SK-N-SH (cell line): ENCODE measurements at regions not wholly inside any gene's neighbourhood (a gene's known extent, or its start where the extent isn't known, plus 50 kb on each side); places are given as distances from the start of the nearest gene placed in this dataset.
A peak's percentile ranks its signal among the peaks of the same experiment; 100 is the strongest.

Experiments used
- CTCF ChIA-PET: fragments of 300-600, 350-600 bp; formaldehyde crosslinking; extraction: SDS; loops from one replicate; lab custom pipeline; 2021; lab: Yijun Ruan, JAX
- POLR2A ChIA-PET: fragments of 350-600 bp; sonication (Branson Sonifier 250); formaldehyde crosslinking; extraction: SDS; loops from one replicate; lab custom pipeline; 2020; ENCODE audit warnings: antibody characterized with exemption, inconsistent platforms; lab: Yijun Ruan, JAX
- DNase-seq: peaks from one replicate; pipeline ENCODE4 v3.0.0; 2012
- H2AFZ ChIP-seq: fragments of 200-600 bp; sonication (generic); 2 replicates; pipeline ENCODE4 v1.8.1; 2016; ENCODE audit warnings: antibody characterized with exemption, mild to moderate bottlenecking, low read depth
- H3F3A ChIP-seq: fragments of 200-600 bp; sonication (generic); replicated peaks from 2 replicates; pipeline ENCODE3; 2016; ENCODE audit warnings: antibody characterized with exemption, mild to moderate bottlenecking; ENCODE audit not compliant: insufficient read depth
- H3K27ac ChIP-seq, 2 experiments: fragments of 200-500 bp in 1 of 2; fragments of 200-600 bp in 1 of 2; sonication (Bioruptor generic) in 1 of 2; sonication (generic), shearing (Covaris generic) in 1 of 2; 2 replicates each; pipeline versions ENCODE4 v1.5.1 to v1.6.1; 2014 to 2016; ENCODE audit warnings: low read depth in 2 of 2, inconsistent platforms in 1 of 2, low read length in 1 of 2, mild to moderate bottlenecking in 1 of 2, mixed read lengths in 1 of 2
- H3K27me3 ChIP-seq: fragments of 200-600 bp; sonication (generic), shearing (Covaris generic); 2 replicates; pipeline ENCODE4 v1.6.1; 2016; ENCODE audit warnings: mixed run types; ENCODE audit not compliant: insufficient read depth
- H3K36me3 ChIP-seq, 2 experiments: fragments of 200-500 bp in 1 of 2; fragments of 200-600 bp in 1 of 2; sonication (Bioruptor generic) in 1 of 2; sonication (generic) in 1 of 2; replicated peaks in 1 of 2; 2 replicates each; pipeline versions ENCODE3 to v1.5.1; 2014 to 2016; ENCODE audit warnings: low read length in 1 of 2, mild to moderate bottlenecking in 1 of 2; ENCODE audit not compliant: insufficient read depth in 2 of 2, control insufficient read depth in 1 of 2
- H3K4me1 ChIP-seq, 2 experiments: fragments of 200-500 bp in 1 of 2; fragments of 200-600 bp in 1 of 2; sonication (Bioruptor generic) in 1 of 2; sonication (generic), shearing (Covaris generic) in 1 of 2; 2 replicates each; pipeline versions ENCODE4 v1.5.1 to v1.6.1; 2014 to 2016; ENCODE audit warnings: low read depth in 1 of 2, low read length in 1 of 2, mixed run types in 1 of 2; ENCODE audit not compliant: insufficient read depth in 2 of 2, control insufficient read depth in 1 of 2
- H3K4me2 ChIP-seq: fragments of 200-600 bp; sonication (generic), shearing (Covaris generic); 2 replicates; pipeline ENCODE4 v1.6.1; 2017; ENCODE audit warnings: mixed run types
- H3K4me3 ChIP-seq, 2 experiments: fragments of 200-500 bp in 1 of 2; fragments of 200-600 bp in 1 of 2; sonication (Bioruptor generic) in 1 of 2; sonication (generic), shearing (Covaris generic) in 1 of 2; 2 replicates each; pipeline versions ENCODE4 v1.5.1 to v1.8.1; 2014 to 2016; ENCODE audit warnings: low read depth in 2 of 2, inconsistent platforms in 1 of 2, low read length in 1 of 2, mild to moderate bottlenecking in 1 of 2, mixed read lengths in 1 of 2, moderate library complexity in 1 of 2
- H3K79me2 ChIP-seq: fragments of 200-600 bp; sonication (generic); 2 replicates; pipeline ENCODE4 v1.8.1; 2017; ENCODE audit warnings: mild to moderate bottlenecking; ENCODE audit not compliant: insufficient read depth
- H3K9ac ChIP-seq: fragments of 200-600 bp; sonication (generic); 2 replicates; pipeline ENCODE4 v1.6.1; 2017; ENCODE audit warnings: mixed run types
- H3K9me2 ChIP-seq: fragments of 200-600 bp; sonication (generic); 2 replicates; pipeline ENCODE4 v1.6.1; 2017; ENCODE audit warnings: mixed run types
- H3K9me3 ChIP-seq: fragments of 200-600 bp; sonication (generic); 2 replicates; pipeline ENCODE4 v1.6.1; 2017; ENCODE audit warnings: mixed run types, mild to moderate bottlenecking, moderate library complexity
- H4K20me1 ChIP-seq: fragments of 200-600 bp; sonication (generic); 2 replicates; pipeline ENCODE4 v1.6.1; 2017; ENCODE audit warnings: mild to moderate bottlenecking, mixed run types; ENCODE audit not compliant: insufficient read depth
- CHD2 ChIP-seq: fragments of 150-350 bp; IDR thresholded peaks from 2 replicates; pipeline ENCODE4 v1.6.1; 2018; ENCODE audit warnings: low read length; ENCODE audit not compliant: partially characterized antibody
- EP300 ChIP-seq, 2 experiments: IDR thresholded peaks; 2 replicates each; pipeline versions ENCODE4 v1.4.0 to v1.6.1; 2012; ENCODE audit warnings: borderline replicate concordance in 1 of 2, low read depth in 1 of 2, low read length in 1 of 2
- EZH2phosphoT487 ChIP-seq: fragments of 200-600 bp; sonication (generic); IDR thresholded peaks from 2 replicates; pipeline ENCODE4 v1.6.1; 2017; ENCODE audit warnings: low read depth, mixed run types, mild to moderate bottlenecking, antibody characterized with exemption, moderate library complexity, borderline replicate concordance
- GATA2 ChIP-seq: sonication (generic); formaldehyde crosslinking; IDR thresholded peaks from 2 replicates; pipeline ENCODE4 v1.5.0; 2020; ENCODE audit warnings: mild to moderate bottlenecking, missing genetic modification reagents
- MEF2A ChIP-seq: IDR thresholded peaks from 2 replicates; pipeline ENCODE4 v1.4.0; 2012; ENCODE audit warnings: low read depth, borderline replicate concordance
- NRF1 ChIP-seq: IDR thresholded peaks from 2 replicates; pipeline ENCODE4 v1.6.1; 2012; ENCODE audit warnings: low read depth, mild to moderate bottlenecking, low read length
- POLR2AphosphoS5 ChIP-seq: IDR thresholded peaks from 2 replicates; pipeline ENCODE4 v1.6.1; 2012; ENCODE audit warnings: low read depth, low read length
- RAD21 ChIP-seq: IDR thresholded peaks from 2 replicates; pipeline ENCODE4 v1.6.1; 2012; ENCODE audit warnings: mild to moderate bottlenecking, low read length
- SIN3A ChIP-seq: IDR thresholded peaks from 2 replicates; pipeline ENCODE4 v1.6.1; 2012; ENCODE audit warnings: low read depth, mild to moderate bottlenecking, low read length, moderate library complexity, borderline replicate concordance
- SMC3 ChIP-seq: IDR thresholded peaks from 2 replicates; pipeline ENCODE4 v1.6.1; 2012; ENCODE audit warnings: low read depth, low read length, improper control_type of control experiment
- TEAD4 ChIP-seq: IDR thresholded peaks from 2 replicates; pipeline ENCODE4 v1.4.0; 2012; ENCODE audit warnings: mild to moderate bottlenecking, borderline replicate concordance; ENCODE audit not compliant: insufficient read depth
- YY1 ChIP-seq: IDR thresholded peaks from 2 replicates; pipeline ENCODE4 v1.4.0; 2012; ENCODE audit warnings: low read depth, mild to moderate bottlenecking
- WGBS: methylation state at CpG from one replicate; pipeline ENCODE4 v1.1.6; 2017; ENCODE audit warnings: low lambda C conversion rate; 5-methylcytosine and 5-hydroxymethylcytosine counted together
- TF ChIP-seq, protein P1 (sequence below): IDR thresholded peaks from 2 replicates; pipeline ENCODE4 v1.6.1; 2012; ENCODE audit warnings: mild to moderate bottlenecking, low read depth, low read length, moderate library complexity
- TF ChIP-seq, protein P2 (sequence below): IDR thresholded peaks from 2 replicates; pipeline ENCODE4 v1.4.0; 2012; ENCODE audit warnings: low read depth, borderline replicate concordance
- TF ChIP-seq, protein P3 (sequence below): fragments of 150-350 bp; IDR thresholded peaks from 2 replicates; pipeline ENCODE4 v1.6.1; 2017; ENCODE audit warnings: antibody characterized with exemption, low read length, low read depth, borderline replicate concordance
- TF ChIP-seq, protein P4 (sequence below): IDR thresholded peaks from 2 replicates; pipeline ENCODE4 v1.4.0; 2012; ENCODE audit warnings: low read depth

DNA sequence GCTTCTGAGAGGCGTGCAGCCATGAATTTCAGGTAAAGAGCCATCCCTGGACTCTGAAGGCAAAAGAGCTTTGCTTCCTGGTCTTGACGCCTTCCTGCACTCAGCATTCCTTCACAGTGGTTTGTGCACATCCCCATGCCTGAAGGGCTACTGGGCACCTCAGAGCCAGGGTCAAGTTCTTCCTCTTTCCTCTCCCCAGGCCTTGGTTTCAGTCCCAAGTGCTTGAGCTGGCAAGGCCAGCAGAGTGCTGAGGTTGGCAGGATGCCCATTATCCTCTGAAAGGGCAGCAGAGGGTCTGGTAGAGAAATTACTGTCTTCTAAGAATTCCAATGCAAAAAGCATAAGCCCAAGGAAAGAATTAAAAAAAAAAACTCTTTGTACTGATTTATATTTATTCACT lies 1064.9 kb downstream of the TTLL7 start:
- CTCF ChIA-PET = no interaction called here
- no peaks in the 10 kb centered on the region for H4K20me1 ChIP-seq
- no peak overlapping the region for H3K4me2 ChIP-seq
- H3K9me3 ChIP-seq = no peaks in the 10 kb centered on the region
- TF ChIP-seq SMC3 (no peak), SIN3A (no peak)
- TF ChIP-seq, protein P1, sequence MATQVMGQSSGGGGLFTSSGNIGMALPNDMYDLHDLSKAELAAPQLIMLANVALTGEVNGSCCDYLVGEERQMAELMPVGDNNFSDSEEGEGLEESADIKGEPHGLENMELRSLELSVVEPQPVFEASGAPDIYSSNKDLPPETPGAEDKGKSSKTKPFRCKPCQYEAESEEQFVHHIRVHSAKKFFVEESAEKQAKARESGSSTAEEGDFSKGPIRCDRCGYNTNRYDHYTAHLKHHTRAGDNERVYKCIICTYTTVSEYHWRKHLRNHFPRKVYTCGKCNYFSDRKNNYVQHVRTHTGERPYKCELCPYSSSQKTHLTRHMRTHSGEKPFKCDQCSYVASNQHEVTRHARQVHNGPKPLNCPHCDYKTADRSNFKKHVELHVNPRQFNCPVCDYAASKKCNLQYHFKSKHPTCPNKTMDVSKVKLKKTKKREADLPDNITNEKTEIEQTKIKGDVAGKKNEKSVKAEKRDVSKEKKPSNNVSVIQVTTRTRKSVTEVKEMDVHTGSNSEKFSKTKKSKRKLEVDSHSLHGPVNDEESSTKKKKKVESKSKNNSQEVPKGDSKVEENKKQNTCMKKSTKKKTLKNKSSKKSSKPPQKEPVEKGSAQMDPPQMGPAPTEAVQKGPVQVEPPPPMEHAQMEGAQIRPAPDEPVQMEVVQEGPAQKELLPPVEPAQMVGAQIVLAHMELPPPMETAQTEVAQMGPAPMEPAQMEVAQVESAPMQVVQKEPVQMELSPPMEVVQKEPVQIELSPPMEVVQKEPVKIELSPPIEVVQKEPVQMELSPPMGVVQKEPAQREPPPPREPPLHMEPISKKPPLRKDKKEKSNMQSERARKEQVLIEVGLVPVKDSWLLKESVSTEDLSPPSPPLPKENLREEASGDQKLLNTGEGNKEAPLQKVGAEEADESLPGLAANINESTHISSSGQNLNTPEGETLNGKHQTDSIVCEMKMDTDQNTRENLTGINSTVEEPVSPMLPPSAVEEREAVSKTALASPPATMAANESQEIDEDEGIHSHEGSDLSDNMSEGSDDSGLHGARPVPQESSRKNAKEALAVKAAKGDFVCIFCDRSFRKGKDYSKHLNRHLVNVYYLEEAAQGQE = no peak
- TF ChIP-seq, all 33 proteins: peak for 0
- no peak overlapping the region for H2AFZ ChIP-seq
- WGBS = 50% methylated on average over 1 of the region's 2 CpGs
- no peaks in the 10 kb centered on the region for H3K9me2 ChIP-seq
- no peaks in the 10 kb centered on the region for H3F3A ChIP-seq
- peaks cover 0 to 5% of the 10 kb centered on the region in 2 experiments; a peak in 2 of 4 replicates for H3K4me1 ChIP-seq
- peak; percentile 7 for DNase-seq
- POLR2A ChIA-PET = no interaction called here
- no peak overlapping the region for H3K27ac ChIP-seq
- no peaks in the 10 kb centered on the region for H3K27me3 ChIP-seq
- no peaks in the 10 kb centered on the region for H3K79me2 ChIP-seq
- no peak overlapping the region for H3K9ac ChIP-seq
- no peak overlapping the region for H3K4me3 ChIP-seq
- no peaks in the 10 kb centered on the region for H3K36me3 ChIP-seq

DNA sequence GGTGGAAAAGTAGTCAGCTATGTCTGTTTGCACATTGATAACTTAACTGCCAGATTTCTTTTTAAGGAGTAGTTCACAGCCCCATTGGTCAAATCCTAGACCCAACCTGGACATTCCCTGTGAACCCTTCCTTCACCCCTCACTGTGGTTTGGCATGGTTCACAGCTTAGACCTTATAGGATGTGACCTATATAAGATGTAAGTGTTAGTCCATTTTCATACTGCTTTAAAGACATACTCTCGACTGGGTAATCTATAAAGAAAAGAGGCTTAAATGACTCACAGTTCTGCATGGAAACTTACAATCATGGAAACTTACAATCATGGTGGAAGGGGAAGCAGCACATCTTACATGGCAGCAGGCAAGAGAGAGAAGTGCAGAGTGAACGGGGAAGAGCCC lies 1066.2 kb downstream of the TTLL7 start:
- no peak for DNase-seq
- Histone ChIP-seq H3K36me3 (no peaks in the 10 kb centered on the region), H2AFZ (no peak overlapping the region), H3K4me2 (no peak overlapping the region), H4K20me1 (no peaks in the 10 kb centered on the region), H3K9me3 (no peaks in the 10 kb centered on the region), H3F3A (no peaks in the 10 kb centered on the region), H3K4me3 (no peak overlapping the region), H3K27me3 (no peaks in the 10 kb centered on the region), H3K27ac (no peak overlapping the region), H3K4me1 (peaks cover 0 to 6% of the 10 kb centered on the region in 2 experiments; a peak in 2 of 4 replicates), H3K79me2 (no peaks in the 10 kb centered on the region), H3K9me2 (no peaks in the 10 kb centered on the region), H3K9ac (no peak overlapping the region)
- POLR2A ChIA-PET = no interaction called here
- WGBS = 48% methylated on average over 2 of the region's 2 CpGs
- CTCF ChIA-PET = no interaction called here
- TF ChIP-seq RAD21 (no peak), SMC3 (no peak), POLR2AphosphoS5 (no peak), GATA2 (CRISPR knock-in tag) (no peak), YY1 (no peak), MEF2A (no peak), EZH2phosphoT487 (no peak), CHD2 (no peak), EP300 (IDR thresholded peaks at IDR 0.05; ENCODE audit: borderline replicate concordance in 1 of 2, low read depth in 1 of 2, low read length in 1 of 2) (no peak), NRF1 (no peak), TEAD4 (no peak)
- TF ChIP-seq, protein P2, sequence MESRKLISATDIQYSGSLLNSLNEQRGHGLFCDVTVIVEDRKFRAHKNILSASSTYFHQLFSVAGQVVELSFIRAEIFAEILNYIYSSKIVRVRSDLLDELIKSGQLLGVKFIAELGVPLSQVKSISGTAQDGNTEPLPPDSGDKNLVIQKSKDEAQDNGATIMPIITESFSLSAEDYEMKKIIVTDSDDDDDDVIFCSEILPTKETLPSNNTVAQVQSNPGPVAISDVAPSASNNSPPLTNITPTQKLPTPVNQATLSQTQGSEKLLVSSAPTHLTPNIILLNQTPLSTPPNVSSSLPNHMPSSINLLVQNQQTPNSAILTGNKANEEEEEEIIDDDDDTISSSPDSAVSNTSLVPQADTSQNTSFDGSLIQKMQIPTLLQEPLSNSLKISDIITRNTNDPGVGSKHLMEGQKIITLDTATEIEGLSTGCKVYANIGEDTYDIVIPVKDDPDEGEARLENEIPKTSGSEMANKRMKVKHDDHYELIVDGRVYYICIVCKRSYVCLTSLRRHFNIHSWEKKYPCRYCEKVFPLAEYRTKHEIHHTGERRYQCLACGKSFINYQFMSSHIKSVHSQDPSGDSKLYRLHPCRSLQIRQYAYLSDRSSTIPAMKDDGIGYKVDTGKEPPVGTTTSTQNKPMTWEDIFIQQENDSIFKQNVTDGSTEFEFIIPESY = no peak
- TF ChIP-seq, protein P3, sequence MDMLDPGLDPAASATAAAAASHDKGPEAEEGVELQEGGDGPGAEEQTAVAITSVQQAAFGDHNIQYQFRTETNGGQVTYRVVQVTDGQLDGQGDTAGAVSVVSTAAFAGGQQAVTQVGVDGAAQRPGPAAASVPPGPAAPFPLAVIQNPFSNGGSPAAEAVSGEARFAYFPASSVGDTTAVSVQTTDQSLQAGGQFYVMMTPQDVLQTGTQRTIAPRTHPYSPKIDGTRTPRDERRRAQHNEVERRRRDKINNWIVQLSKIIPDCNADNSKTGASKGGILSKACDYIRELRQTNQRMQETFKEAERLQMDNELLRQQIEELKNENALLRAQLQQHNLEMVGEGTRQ = no peak
- TF ChIP-seq, protein P1 = no peak
- TF ChIP-seq, protein P4, sequence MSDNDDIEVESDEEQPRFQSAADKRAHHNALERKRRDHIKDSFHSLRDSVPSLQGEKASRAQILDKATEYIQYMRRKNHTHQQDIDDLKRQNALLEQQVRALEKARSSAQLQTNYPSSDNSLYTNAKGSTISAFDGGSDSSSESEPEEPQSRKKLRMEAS = no peak
